ENCODE measurements at regions not wholly inside any gene's neighbourhood (a gene's known extent, or its start where the extent isn't known, plus 50 kb on each side); places are given as distances from the start of the nearest gene placed in this dataset.
"Not testable (repeated sequence)": the region's sequence is repeated elsewhere in the genome, so short reads cannot be mapped to it uniquely, and the experiment has no call there.

GRCh38 chr3:89867286-89867685, 759.9 kb downstream of the EPHA3 start:
- DNase-seq (ENCODE audit: low spot score) = no peak
- intact Hi-C loops (cut with DNase I) = no loop called here

GRCh38 chr3:89876116-89876515, 768.7 kb downstream of the EPHA3 start:
- no peak for DNase-seq (ENCODE audit: low spot score)
- intact Hi-C loops (cut with DNase I) = no loop called here

GRCh38 chr3:89877230-89877629, 769.8 kb downstream of the EPHA3 start:
- intact Hi-C loops (cut with DNase I) = no loop called here

GRCh38 chr3:89889386-89889785, 782.0 kb downstream of the EPHA3 start:
- DNase-seq (ENCODE audit: low spot score) = no peak
- intact Hi-C loops (cut with DNase I) = no loop called here

More at GRCh38 chr3:89877230-89877629, 769.8 kb downstream of the EPHA3 start:
- DNase-seq (ENCODE audit: low spot score) = no peak

GRCh38 chr3:89908711-89909213, 801.3 kb downstream of the EPHA3 start:
- DNase-seq (ENCODE audit: low spot score) = no peak
- intact Hi-C loops (cut with DNase I) = no loop called here

- intact Hi-C loops (cut with DNase I) = no loop called here
- no peak for DNase-seq (ENCODE audit: low spot score)
Measured at GRCh38 chr3:89912031-89912430, 804.6 kb downstream of the EPHA3 start.

GRCh38 chr3:89923921-89924610, 816.6 kb downstream of the EPHA3 start:
- DNase-seq (ENCODE audit: low spot score) = no peak
- intact Hi-C loops (cut with DNase I) = no loop called here

- no peak for DNase-seq (ENCODE audit: low spot score)
- intact Hi-C loops (cut with DNase I) = no loop called here
Measured at GRCh38 chr3:89925976-89926375, 818.6 kb downstream of the EPHA3 start.

- DNase-seq (ENCODE audit: low spot score) = no peak
- intact Hi-C loops (cut with DNase I) = no loop called here
Measured at GRCh38 chr3:89932882-89933281, 825.5 kb downstream of the EPHA3 start.

- intact Hi-C loops (cut with DNase I) = not testable (repeated sequence)
Measured at GRCh38 chr3:89944461-89944860, 837.0 kb downstream of the EPHA3 start.

GRCh38 chr3:89946884-89947283, 839.5 kb downstream of the EPHA3 start:
- intact Hi-C loops (cut with DNase I) = no loop called here
- no peak for DNase-seq (ENCODE audit: low spot score)

More at GRCh38 chr3:89944461-89944860, 837.0 kb downstream of the EPHA3 start:
- DNase-seq (ENCODE audit: low spot score) = not testable (repeated sequence)

- intact Hi-C loops (cut with DNase I) = no loop called here
Measured at GRCh38 chr3:89947337-89947954, 840.0 kb downstream of the EPHA3 start.

GRCh38 chr3:89948008-89948407, 840.6 kb downstream of the EPHA3 start:
- intact Hi-C loops (cut with DNase I) = no loop called here

More at GRCh38 chr3:89947337-89947954, 840.0 kb downstream of the EPHA3 start:
- DNase-seq (ENCODE audit: low spot score) = no peak

GRCh38 chr3:89950772-89951171, 843.4 kb downstream of the EPHA3 start:
- DNase-seq (ENCODE audit: low spot score) = no peak
- intact Hi-C loops (cut with DNase I) = loop anchor here in 1 of 2 donors (10.0 kb wide), 1 partner anchor 114 kb away; no protein-coding TSS in a partner anchor

More at GRCh38 chr3:89948008-89948407, 840.6 kb downstream of the EPHA3 start:
- no peak for DNase-seq (ENCODE audit: low spot score)

- intact Hi-C loops (cut with DNase I) = loop anchor here in 1 of 2 donors (10.0 kb wide), 1 partner anchor 111 kb away; no protein-coding TSS in a partner anchor
- no peak for DNase-seq (ENCODE audit: low spot score)
Measured at GRCh38 chr3:89954137-89954536, 846.7 kb downstream of the EPHA3 start.

GRCh38 chr3:89955156-89955555, 847.7 kb downstream of the EPHA3 start:
- intact Hi-C loops (cut with DNase I) = loop anchor here in 1 of 2 donors (10.0 kb wide), 1 partner anchor 110 kb away; no protein-coding TSS in a partner anchor
- no peak for DNase-seq (ENCODE audit: low spot score)

GRCh38 chr3:89957451-89957850, 850.0 kb downstream of the EPHA3 start:
- DNase-seq (ENCODE audit: low spot score) = no peak
- intact Hi-C loops (cut with DNase I) = loop anchor here in 1 of 2 donors (10.0 kb wide), 1 partner anchor 107 kb away; no protein-coding TSS in a partner anchor

- intact Hi-C loops (cut with DNase I) = loop anchor here in 1 of 2 donors (10.0 kb wide), 1 partner anchor 107 kb away; no protein-coding TSS in a partner anchor
- DNase-seq (ENCODE audit: low spot score) = not testable (repeated sequence)
Measured at GRCh38 chr3:89958163-89958562, 850.7 kb downstream of the EPHA3 start.

- no peak for DNase-seq (ENCODE audit: low spot score)
- intact Hi-C loops (cut with DNase I) = no loop called here
Measured at GRCh38 chr3:89964347-89964746, 856.9 kb downstream of the EPHA3 start.

Measured in posterior vena cava (tissue), 2 donors.